ENCODE measurements at regions not wholly inside any gene's neighbourhood (a gene's known extent, or its start where the extent isn't known, plus 50 kb on each side); places are given as distances from the start of the nearest gene placed in this dataset.

DNA sequence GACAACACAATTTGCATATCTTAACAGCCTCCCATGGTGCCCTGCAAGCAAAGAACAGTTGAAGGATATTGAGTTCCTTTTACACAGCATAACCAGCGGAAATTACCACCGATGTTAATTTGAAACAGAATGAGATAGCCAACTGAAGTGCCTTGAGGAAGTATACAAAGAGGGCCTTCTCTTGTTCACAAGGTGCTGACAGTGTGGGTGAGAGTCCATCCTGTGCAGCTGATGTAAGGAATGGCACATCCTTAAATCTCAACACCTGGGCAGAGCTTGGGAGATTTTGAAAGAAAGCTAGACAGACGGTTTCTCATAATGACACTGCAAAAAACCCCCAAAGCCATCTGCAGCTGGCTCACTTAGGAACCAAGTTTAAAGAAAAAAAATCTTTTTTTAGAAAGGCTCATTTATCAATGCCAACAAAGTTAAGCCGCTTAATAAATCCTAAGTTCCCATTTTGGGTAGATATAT lies 818.6 kb downstream of the KCNJ2 start:
- TF ChIP-seq, protein P1, sequence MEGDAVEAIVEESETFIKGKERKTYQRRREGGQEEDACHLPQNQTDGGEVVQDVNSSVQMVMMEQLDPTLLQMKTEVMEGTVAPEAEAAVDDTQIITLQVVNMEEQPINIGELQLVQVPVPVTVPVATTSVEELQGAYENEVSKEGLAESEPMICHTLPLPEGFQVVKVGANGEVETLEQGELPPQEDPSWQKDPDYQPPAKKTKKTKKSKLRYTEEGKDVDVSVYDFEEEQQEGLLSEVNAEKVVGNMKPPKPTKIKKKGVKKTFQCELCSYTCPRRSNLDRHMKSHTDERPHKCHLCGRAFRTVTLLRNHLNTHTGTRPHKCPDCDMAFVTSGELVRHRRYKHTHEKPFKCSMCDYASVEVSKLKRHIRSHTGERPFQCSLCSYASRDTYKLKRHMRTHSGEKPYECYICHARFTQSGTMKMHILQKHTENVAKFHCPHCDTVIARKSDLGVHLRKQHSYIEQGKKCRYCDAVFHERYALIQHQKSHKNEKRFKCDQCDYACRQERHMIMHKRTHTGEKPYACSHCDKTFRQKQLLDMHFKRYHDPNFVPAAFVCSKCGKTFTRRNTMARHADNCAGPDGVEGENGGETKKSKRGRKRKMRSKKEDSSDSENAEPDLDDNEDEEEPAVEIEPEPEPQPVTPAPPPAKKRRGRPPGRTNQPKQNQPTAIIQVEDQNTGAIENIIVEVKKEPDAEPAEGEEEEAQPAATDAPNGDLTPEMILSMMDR (IDR thresholded peaks at IDR 0.05): no peak
- TF ChIP-seq SIN3A (IDR thresholded peaks at IDR 0.05; ENCODE audit: borderline replicate concordance, insufficient read depth, low read depth, low read length) (no peak), TCF7L2 (IDR thresholded peaks at IDR 0.05; ENCODE audit: low read depth, low read length) (no peak)
- TF ChIP-seq, protein P2, sequence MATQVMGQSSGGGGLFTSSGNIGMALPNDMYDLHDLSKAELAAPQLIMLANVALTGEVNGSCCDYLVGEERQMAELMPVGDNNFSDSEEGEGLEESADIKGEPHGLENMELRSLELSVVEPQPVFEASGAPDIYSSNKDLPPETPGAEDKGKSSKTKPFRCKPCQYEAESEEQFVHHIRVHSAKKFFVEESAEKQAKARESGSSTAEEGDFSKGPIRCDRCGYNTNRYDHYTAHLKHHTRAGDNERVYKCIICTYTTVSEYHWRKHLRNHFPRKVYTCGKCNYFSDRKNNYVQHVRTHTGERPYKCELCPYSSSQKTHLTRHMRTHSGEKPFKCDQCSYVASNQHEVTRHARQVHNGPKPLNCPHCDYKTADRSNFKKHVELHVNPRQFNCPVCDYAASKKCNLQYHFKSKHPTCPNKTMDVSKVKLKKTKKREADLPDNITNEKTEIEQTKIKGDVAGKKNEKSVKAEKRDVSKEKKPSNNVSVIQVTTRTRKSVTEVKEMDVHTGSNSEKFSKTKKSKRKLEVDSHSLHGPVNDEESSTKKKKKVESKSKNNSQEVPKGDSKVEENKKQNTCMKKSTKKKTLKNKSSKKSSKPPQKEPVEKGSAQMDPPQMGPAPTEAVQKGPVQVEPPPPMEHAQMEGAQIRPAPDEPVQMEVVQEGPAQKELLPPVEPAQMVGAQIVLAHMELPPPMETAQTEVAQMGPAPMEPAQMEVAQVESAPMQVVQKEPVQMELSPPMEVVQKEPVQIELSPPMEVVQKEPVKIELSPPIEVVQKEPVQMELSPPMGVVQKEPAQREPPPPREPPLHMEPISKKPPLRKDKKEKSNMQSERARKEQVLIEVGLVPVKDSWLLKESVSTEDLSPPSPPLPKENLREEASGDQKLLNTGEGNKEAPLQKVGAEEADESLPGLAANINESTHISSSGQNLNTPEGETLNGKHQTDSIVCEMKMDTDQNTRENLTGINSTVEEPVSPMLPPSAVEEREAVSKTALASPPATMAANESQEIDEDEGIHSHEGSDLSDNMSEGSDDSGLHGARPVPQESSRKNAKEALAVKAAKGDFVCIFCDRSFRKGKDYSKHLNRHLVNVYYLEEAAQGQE (IDR thresholded peaks at IDR 0.05; ENCODE audit: insufficient read depth in 1 of 2, low read depth in 2 of 2, low read length in 1 of 2): no peak

Measured in Panc1 (cell line).